WTC11 (cell line): ENCODE measurements at regions not wholly inside any gene's neighbourhood (a gene's known extent, or its start where the extent isn't known, plus 50 kb on each side); places are given as distances from the start of the nearest gene placed in this dataset.

Source experiments
- ATAC-seq: fragments of 200-7000 bp; cut with Tn5 transposase; 2 replicates; pipeline ENCODE4 v1.10.0; 2021; ENCODE audit warnings: mild to moderate bottlenecking, moderate library complexity
- CTCF ChIA-PET: fragments of 300-600 bp; sonication (Branson Sonifier 250); formaldehyde crosslinking; loops from one replicate; lab custom pipeline; 2021; ENCODE audit warnings: antibody characterized with exemption; lab: Charles Lee
- POLR2A ChIA-PET: fragments of 350-600 bp; sonication (Branson Sonifier 250); formaldehyde crosslinking; loops from one replicate; lab custom pipeline; 2021; ENCODE audit warnings: antibody characterized with exemption; lab: Charles Lee
- DNase-seq: peaks from one replicate; pipeline ENCODE4 v3.0.0; 2021; ENCODE audit warnings: low spot score
- H3K27ac Mint-ChIP-seq: 2 replicates; pipeline ENCODE4 v1.8.0; 2021; ENCODE audit warnings: mixed read lengths
- H3K27me3 Mint-ChIP-seq: 2 replicates; pipeline ENCODE4 v1.8.0; 2021; ENCODE audit warnings: low read depth, mild to moderate bottlenecking, moderate library complexity, mixed read lengths
- H3K36me3 Mint-ChIP-seq: 2 replicates; pipeline ENCODE4 v1.8.0; 2021; ENCODE audit warnings: mixed read lengths
- H3K4me1 Mint-ChIP-seq: 2 replicates; pipeline ENCODE4 v1.8.0; 2022; ENCODE audit warnings: mixed read lengths
- H3K4me3 Mint-ChIP-seq: 2 replicates; pipeline ENCODE4 v1.8.0; 2021; ENCODE audit warnings: mild to moderate bottlenecking, moderate library complexity, mixed read lengths
- H3K9me3 Mint-ChIP-seq: 2 replicates; pipeline ENCODE4 v1.8.0; 2021; ENCODE audit warnings: mixed read lengths
- ATF1 ChIP-seq: sonication (generic); formaldehyde crosslinking; IDR thresholded peaks from 2 replicates; pipeline ENCODE4 v1.8.1; 2023; ENCODE audit warnings: mild to moderate bottlenecking, moderate library complexity, missing genetic modification reagents
- ETV6 ChIP-seq: sonication (generic); formaldehyde crosslinking; IDR thresholded peaks from 2 replicates; pipeline ENCODE4 v1.8.1; 2022; ENCODE audit warnings: mild to moderate bottlenecking, missing genetic modification reagents
- GRHL2 ChIP-seq: fragments of 250-450 bp; sonication (Bioruptor Pico); IDR thresholded peaks from 2 replicates; pipeline ENCODE4 v1.8.0; 2022; ENCODE audit warnings: mild to moderate bottlenecking, moderate library complexity; ENCODE audit not compliant: insufficient replicate concordance, severe bottlenecking
- SMAD3 ChIP-seq: sonication (generic); formaldehyde crosslinking; IDR thresholded peaks from 2 replicates; pipeline ENCODE4 v1.8.0; 2022; ENCODE audit warnings: missing genetic modification reagents, mild to moderate bottlenecking, borderline replicate concordance
- ZBTB21 ChIP-seq: sonication (generic); formaldehyde crosslinking; IDR thresholded peaks from 2 replicates; pipeline ENCODE4 v1.8.1; 2023; ENCODE audit warnings: mild to moderate bottlenecking, missing genetic modification reagents, borderline replicate concordance
- ZNF416 ChIP-seq: fragments of 250-450 bp; sonication (Bioruptor Pico); IDR thresholded peaks from 2 replicates; pipeline ENCODE4 v1.9.0; 2021; ENCODE audit warnings: mild to moderate bottlenecking, inconsistent platforms
- ZNF671 ChIP-seq: fragments of 250-450 bp; sonication (Bioruptor Pico); IDR thresholded peaks from 2 replicates; pipeline ENCODE4 v1.8.0; 2021; ENCODE audit warnings: mild to moderate bottlenecking
- TF ChIP-seq, protein P1 (sequence below): fragments of 250-450 bp; sonication (Bioruptor Pico); IDR thresholded peaks from 2 replicates; pipeline ENCODE4 v1.8.0; 2021; ENCODE audit warnings: mild to moderate bottlenecking
- TF ChIP-seq, protein P2 (sequence below): sonication (generic); formaldehyde crosslinking; IDR thresholded peaks from 2 replicates; pipeline ENCODE4 v1.8.0; 2022; ENCODE audit warnings: mild to moderate bottlenecking, missing genetic modification reagents
- TF ChIP-seq, protein P3 (sequence below): sonication (generic); formaldehyde crosslinking; conservative IDR thresholded peaks from 2 replicates; pipeline ENCODE4 v1.8.1; 2022; ENCODE audit warnings: mild to moderate bottlenecking, missing genetic modification reagents
- TF ChIP-seq, protein P4 (sequence below): sonication (generic); formaldehyde crosslinking; IDR thresholded peaks from 2 replicates; pipeline ENCODE4 v1.8.0; 2023; ENCODE audit warnings: missing genetic modification reagents
- TF ChIP-seq, protein P5 (sequence below): fragments of 250-450 bp; sonication (Bioruptor Pico); IDR thresholded peaks from 2 replicates; pipeline ENCODE4 v1.9.0; 2021; ENCODE audit warnings: moderate library complexity, mild to moderate bottlenecking, inconsistent platforms, borderline replicate concordance
- TF ChIP-seq, protein P6 (sequence below): fragments of 200-600 bp; IDR thresholded peaks from 2 replicates; pipeline ENCODE4 v1.8.0; 2022; ENCODE audit warnings: antibody characterized with exemption
- TF ChIP-seq, protein P7 (sequence below): fragments of 250-450 bp; sonication (Bioruptor Pico); IDR thresholded peaks from 2 replicates; pipeline ENCODE4 v2.1.2; 2022; ENCODE audit warnings: mild to moderate bottlenecking, moderate library complexity
- TF ChIP-seq, protein P8 (sequence below): sonication (generic); formaldehyde crosslinking; conservative IDR thresholded peaks from 2 replicates; pipeline ENCODE4 v1.8.1; 2023; ENCODE audit warnings: mild to moderate bottlenecking, low read depth, missing genetic modification reagents, moderate library complexity
- TF ChIP-seq, protein P9 (sequence below): sonication (generic); formaldehyde crosslinking; IDR thresholded peaks from 2 replicates; pipeline ENCODE4 v1.8.1; 2022; ENCODE audit warnings: low read depth, missing genetic modification reagents, borderline replicate concordance
- TF ChIP-seq, protein P10 (sequence below): fragments of 250-450 bp; sonication (Bioruptor Pico); IDR thresholded peaks from 2 replicates; pipeline ENCODE4 v1.9.0; 2021; ENCODE audit warnings: mild to moderate bottlenecking

DNA sequence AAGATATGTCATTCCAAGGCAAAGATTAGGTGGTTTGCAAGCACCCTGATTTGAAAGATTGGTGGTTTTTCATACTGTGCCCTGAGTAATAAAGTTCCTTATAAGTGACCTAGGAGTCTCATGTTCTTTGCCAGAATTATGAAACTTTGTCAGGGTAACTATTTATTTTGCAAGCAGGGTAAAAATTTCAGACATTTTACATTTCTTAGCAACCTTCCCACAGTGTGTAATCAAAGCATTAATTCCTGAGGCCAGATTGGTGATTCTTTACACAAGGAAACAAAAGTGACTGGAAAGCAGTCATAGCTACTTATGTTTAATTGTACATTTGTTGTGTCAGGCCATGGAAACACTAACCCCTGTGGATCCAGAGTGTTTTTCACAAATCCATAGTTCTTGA lies 998.0 kb upstream of the B3GALT2 start (continued):
- TF ChIP-seq, protein P1, sequence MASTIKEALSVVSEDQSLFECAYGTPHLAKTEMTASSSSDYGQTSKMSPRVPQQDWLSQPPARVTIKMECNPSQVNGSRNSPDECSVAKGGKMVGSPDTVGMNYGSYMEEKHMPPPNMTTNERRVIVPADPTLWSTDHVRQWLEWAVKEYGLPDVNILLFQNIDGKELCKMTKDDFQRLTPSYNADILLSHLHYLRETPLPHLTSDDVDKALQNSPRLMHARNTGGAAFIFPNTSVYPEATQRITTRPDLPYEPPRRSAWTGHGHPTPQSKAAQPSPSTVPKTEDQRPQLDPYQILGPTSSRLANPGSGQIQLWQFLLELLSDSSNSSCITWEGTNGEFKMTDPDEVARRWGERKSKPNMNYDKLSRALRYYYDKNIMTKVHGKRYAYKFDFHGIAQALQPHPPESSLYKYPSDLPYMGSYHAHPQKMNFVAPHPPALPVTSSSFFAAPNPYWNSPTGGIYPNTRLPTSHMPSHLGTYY (CRISPR knock-in tag) = no peak
- TF ChIP-seq, protein P2, sequence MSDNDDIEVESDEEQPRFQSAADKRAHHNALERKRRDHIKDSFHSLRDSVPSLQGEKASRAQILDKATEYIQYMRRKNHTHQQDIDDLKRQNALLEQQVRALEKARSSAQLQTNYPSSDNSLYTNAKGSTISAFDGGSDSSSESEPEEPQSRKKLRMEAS (CRISPR knock-in tag) = no peak
- TF ChIP-seq, protein P3, sequence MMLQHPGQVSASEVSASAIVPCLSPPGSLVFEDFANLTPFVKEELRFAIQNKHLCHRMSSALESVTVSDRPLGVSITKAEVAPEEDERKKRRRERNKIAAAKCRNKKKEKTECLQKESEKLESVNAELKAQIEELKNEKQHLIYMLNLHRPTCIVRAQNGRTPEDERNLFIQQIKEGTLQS (CRISPR knock-in tag) = no peak

DNA sequence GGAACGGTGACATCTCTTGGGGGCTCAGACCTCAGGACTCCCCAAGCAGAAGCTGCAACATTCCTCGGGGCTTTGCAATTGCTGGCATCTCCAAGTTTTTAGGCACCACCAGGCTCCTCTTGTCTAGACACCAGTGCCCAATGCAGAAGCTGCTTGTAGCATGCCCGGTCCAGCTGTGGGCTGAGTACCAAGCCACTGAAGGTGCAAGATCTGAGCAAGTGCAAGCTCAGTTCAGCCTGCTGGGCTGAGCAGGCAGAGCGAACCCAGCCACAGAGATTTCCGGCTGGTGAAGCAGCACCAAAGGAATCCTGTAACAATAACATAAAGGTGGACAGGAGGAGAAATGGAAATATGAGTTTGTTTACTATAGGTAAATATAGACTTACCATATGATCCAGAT lies 995.4 kb upstream of the B3GALT2 start:
- no peak overlapping the region for H3K4me3 Mint-ChIP-seq
- H3K4me1 Mint-ChIP-seq = 0 out of 2 replicates have a peak, but pooled peaks cover 7% of the 10 kb centered on the region
- ATAC-seq (no peak), DNase-seq (no peak)
- ChIA-PET POLR2A (no interaction called here), CTCF (no interaction called here)
- no peaks in the 10 kb centered on the region for H3K27me3 Mint-ChIP-seq
- H3K27ac Mint-ChIP-seq = no peak overlapping the region
- peaks cover 11% of the 10 kb centered on the region for H3K9me3 Mint-ChIP-seq
- TF ChIP-seq, protein P4, sequence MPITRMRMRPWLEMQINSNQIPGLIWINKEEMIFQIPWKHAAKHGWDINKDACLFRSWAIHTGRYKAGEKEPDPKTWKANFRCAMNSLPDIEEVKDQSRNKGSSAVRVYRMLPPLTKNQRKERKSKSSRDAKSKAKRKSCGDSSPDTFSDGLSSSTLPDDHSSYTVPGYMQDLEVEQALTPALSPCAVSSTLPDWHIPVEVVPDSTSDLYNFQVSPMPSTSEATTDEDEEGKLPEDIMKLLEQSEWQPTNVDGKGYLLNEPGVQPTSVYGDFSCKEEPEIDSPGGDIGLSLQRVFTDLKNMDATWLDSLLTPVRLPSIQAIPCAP (CRISPR knock-in tag) = no peak
- TF ChIP-seq, protein P5, sequence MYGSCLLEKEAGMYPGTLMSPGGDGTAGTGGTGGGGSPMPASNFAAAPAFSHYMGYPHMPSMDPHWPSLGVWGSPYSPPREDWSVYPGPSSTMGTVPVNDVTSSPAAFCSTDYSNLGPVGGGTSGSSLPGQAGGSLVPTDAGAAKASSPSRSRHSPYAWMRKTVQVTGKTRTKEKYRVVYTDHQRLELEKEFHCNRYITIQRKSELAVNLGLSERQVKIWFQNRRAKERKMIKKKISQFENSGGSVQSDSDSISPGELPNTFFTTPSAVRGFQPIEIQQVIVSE (CRISPR knock-in tag) = no peak
- TF ChIP-seq ATF1 (CRISPR knock-in tag) = no peak
- no peak for TF ChIP-seq ZBTB21
- TF ChIP-seq, protein P6, sequence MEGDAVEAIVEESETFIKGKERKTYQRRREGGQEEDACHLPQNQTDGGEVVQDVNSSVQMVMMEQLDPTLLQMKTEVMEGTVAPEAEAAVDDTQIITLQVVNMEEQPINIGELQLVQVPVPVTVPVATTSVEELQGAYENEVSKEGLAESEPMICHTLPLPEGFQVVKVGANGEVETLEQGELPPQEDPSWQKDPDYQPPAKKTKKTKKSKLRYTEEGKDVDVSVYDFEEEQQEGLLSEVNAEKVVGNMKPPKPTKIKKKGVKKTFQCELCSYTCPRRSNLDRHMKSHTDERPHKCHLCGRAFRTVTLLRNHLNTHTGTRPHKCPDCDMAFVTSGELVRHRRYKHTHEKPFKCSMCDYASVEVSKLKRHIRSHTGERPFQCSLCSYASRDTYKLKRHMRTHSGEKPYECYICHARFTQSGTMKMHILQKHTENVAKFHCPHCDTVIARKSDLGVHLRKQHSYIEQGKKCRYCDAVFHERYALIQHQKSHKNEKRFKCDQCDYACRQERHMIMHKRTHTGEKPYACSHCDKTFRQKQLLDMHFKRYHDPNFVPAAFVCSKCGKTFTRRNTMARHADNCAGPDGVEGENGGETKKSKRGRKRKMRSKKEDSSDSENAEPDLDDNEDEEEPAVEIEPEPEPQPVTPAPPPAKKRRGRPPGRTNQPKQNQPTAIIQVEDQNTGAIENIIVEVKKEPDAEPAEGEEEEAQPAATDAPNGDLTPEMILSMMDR = no peak
- no peak for TF ChIP-seq GRHL2
- no peak for TF ChIP-seq ETV6 (CRISPR knock-in tag)
- TF ChIP-seq, protein P7, sequence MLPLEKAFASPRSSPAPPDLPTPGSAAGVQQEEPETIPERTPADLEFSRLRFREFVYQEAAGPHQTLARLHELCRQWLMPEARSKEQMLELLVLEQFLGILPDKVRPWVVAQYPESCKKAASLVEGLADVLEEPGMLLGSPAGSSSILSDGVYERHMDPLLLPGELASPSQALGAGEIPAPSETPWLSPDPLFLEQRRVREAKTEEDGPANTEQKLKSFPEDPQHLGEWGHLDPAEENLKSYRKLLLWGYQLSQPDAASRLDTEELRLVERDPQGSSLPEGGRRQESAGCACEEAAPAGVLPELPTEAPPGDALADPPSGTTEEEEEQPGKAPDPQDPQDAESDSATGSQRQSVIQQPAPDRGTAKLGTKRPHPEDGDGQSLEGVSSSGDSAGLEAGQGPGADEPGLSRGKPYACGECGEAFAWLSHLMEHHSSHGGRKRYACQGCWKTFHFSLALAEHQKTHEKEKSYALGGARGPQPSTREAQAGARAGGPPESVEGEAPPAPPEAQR (CRISPR knock-in tag) = no peak
- TF ChIP-seq, protein P8, sequence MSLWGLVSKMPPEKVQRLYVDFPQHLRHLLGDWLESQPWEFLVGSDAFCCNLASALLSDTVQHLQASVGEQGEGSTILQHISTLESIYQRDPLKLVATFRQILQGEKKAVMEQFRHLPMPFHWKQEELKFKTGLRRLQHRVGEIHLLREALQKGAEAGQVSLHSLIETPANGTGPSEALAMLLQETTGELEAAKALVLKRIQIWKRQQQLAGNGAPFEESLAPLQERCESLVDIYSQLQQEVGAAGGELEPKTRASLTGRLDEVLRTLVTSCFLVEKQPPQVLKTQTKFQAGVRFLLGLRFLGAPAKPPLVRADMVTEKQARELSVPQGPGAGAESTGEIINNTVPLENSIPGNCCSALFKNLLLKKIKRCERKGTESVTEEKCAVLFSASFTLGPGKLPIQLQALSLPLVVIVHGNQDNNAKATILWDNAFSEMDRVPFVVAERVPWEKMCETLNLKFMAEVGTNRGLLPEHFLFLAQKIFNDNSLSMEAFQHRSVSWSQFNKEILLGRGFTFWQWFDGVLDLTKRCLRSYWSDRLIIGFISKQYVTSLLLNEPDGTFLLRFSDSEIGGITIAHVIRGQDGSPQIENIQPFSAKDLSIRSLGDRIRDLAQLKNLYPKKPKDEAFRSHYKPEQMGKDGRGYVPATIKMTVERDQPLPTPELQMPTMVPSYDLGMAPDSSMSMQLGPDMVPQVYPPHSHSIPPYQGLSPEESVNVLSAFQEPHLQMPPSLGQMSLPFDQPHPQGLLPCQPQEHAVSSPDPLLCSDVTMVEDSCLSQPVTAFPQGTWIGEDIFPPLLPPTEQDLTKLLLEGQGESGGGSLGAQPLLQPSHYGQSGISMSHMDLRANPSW (CRISPR knock-in tag) = no peak
- TF ChIP-seq, protein P9, sequence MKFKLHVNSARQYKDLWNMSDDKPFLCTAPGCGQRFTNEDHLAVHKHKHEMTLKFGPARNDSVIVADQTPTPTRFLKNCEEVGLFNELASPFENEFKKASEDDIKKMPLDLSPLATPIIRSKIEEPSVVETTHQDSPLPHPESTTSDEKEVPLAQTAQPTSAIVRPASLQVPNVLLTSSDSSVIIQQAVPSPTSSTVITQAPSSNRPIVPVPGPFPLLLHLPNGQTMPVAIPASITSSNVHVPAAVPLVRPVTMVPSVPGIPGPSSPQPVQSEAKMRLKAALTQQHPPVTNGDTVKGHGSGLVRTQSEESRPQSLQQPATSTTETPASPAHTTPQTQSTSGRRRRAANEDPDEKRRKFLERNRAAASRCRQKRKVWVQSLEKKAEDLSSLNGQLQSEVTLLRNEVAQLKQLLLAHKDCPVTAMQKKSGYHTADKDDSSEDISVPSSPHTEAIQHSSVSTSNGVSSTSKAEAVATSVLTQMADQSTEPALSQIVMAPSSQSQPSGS (CRISPR knock-in tag) = no peak
- no peak for TF ChIP-seq ZNF416 (CRISPR knock-in tag)
- no peak for TF ChIP-seq SMAD3 (CRISPR knock-in tag)
- TF ChIP-seq, protein P10, sequence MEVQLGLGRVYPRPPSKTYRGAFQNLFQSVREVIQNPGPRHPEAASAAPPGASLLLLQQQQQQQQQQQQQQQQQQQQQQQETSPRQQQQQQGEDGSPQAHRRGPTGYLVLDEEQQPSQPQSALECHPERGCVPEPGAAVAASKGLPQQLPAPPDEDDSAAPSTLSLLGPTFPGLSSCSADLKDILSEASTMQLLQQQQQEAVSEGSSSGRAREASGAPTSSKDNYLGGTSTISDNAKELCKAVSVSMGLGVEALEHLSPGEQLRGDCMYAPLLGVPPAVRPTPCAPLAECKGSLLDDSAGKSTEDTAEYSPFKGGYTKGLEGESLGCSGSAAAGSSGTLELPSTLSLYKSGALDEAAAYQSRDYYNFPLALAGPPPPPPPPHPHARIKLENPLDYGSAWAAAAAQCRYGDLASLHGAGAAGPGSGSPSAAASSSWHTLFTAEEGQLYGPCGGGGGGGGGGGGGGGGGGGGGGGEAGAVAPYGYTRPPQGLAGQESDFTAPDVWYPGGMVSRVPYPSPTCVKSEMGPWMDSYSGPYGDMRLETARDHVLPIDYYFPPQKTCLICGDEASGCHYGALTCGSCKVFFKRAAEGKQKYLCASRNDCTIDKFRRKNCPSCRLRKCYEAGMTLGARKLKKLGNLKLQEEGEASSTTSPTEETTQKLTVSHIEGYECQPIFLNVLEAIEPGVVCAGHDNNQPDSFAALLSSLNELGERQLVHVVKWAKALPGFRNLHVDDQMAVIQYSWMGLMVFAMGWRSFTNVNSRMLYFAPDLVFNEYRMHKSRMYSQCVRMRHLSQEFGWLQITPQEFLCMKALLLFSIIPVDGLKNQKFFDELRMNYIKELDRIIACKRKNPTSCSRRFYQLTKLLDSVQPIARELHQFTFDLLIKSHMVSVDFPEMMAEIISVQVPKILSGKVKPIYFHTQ (CRISPR knock-in tag) = no peak
- no peak for TF ChIP-seq ZNF671 (CRISPR knock-in tag)
- TF ChIP-seq, all 79 proteins: peak for 0
- 0 out of 2 replicates have a peak, but pooled peaks cover 3% of the 10 kb centered on the region for H3K36me3 Mint-ChIP-seq
